ENCODE measurements at regions not wholly inside any gene's neighbourhood (a gene's known extent, or its start where the extent isn't known, plus 50 kb on each side); places are given as distances from the start of the nearest gene placed in this dataset.

DNA sequence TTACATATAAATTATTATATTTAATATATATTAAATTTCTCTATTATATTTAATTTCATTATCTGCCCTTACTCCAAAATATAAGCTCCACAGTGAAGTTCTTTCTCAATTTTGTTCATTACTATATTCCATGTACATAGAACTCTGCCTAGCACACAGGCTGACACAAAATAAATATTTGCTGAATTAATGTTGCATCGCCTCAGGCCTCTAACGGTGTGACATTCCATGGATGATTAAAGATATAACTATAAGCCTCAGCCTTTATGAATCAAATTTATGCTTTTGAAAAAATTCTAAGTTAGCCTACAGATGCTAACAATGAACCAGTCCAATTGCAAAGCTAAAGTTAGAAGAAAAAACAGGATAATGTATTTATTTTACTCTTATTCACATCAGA lies 1337.2 kb upstream of the NRXN1 start:
- H3K9me3 ChIP-seq: peaks cover 0 to 6% (median 0%) of the 10 kb centered on the region in 11 donors
- WGBS, 2 donors: 88 to 98% methylated on average over 2 of the region's 2 CpGs
- no peak overlapping the region for H3K4me3 ChIP-seq
- ATAC-seq: no peak
- intact Hi-C loops (cut with DNase I): no loop called here
- H3K4me1 ChIP-seq: no peaks in the 10 kb centered on the region
- TF ChIP-seq, protein P1, sequence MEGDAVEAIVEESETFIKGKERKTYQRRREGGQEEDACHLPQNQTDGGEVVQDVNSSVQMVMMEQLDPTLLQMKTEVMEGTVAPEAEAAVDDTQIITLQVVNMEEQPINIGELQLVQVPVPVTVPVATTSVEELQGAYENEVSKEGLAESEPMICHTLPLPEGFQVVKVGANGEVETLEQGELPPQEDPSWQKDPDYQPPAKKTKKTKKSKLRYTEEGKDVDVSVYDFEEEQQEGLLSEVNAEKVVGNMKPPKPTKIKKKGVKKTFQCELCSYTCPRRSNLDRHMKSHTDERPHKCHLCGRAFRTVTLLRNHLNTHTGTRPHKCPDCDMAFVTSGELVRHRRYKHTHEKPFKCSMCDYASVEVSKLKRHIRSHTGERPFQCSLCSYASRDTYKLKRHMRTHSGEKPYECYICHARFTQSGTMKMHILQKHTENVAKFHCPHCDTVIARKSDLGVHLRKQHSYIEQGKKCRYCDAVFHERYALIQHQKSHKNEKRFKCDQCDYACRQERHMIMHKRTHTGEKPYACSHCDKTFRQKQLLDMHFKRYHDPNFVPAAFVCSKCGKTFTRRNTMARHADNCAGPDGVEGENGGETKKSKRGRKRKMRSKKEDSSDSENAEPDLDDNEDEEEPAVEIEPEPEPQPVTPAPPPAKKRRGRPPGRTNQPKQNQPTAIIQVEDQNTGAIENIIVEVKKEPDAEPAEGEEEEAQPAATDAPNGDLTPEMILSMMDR (IDR thresholded peaks at IDR 0.05): no peak
- DNase-seq: no peak
- H3K27me3 ChIP-seq: no peaks in the 10 kb centered on the region
- H3K27ac ChIP-seq: no peak overlapping the region
- no peaks in the 10 kb centered on the region for H3K36me3 ChIP-seq

DNA sequence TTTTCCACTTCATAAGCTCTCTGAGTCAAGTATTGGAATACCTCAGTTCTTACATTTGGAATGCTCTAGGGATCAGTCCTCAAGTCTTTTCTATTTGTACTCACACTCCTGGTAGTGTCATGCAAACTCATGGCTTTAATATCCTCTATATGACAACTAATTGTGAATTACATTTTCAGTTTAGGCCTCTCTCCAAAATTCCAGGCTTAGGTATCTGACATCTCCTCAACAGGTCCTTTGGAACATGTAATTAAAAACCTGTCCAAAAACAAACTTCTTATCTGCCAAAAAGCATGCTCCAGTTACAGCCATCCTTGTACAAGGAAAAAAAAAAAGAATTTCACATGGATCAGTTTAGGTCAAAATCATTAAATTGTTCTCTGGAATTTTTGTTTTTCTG lies 1336.2 kb upstream of the NRXN1 start:
- ATAC-seq: no peak
- no peaks in the 10 kb centered on the region for H3K36me3 ChIP-seq
- TF ChIP-seq, protein P1 (IDR thresholded peaks at IDR 0.05): no peak
- no peaks in the 10 kb centered on the region for H3K27me3 ChIP-seq
- intact Hi-C loops (cut with DNase I): no loop called here
- no peak for DNase-seq
- no peak overlapping the region for H3K4me3 ChIP-seq
- H3K27ac ChIP-seq: no peak overlapping the region
- H3K9me3 ChIP-seq: peaks cover 0 to 13% (median 0%) of the 10 kb centered on the region in 11 donors
- no peaks in the 10 kb centered on the region for H3K4me1 ChIP-seq

DNA sequence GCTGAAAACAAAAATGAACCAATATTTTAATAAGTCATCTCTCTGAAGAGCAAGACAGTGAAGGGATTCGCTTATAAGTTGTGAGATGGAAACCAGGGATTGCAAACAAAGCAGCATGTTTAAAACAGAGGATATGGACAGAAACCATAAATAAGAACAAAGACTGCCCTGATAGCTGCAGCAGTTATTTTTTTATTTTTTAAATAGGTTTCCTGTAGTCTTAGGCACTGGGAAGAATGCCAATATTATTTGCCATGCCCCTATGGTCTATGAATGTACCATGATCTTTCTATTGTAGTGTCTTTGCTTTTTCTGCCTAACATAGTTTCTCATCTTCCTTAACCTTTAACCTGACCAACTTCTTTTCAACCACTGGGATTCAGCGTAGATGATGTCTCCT lies 1334.0 kb upstream of the NRXN1 start:
- no peak for ATAC-seq
- Histone ChIP-seq H3K4me1 (no peaks in the 10 kb centered on the region), H3K4me3 (no peak overlapping the region), H3K36me3 (no peaks in the 10 kb centered on the region), H3K27ac (no peak overlapping the region), H3K27me3 (no peaks in the 10 kb centered on the region), H3K9me3 (peaks cover 0 to 13% (median 0%) of the 10 kb centered on the region in 11 donors)
- 85 to 90% methylated on average over 2 of the region's 2 CpGs for WGBS, 2 donors
- DNase-seq: no peak
- intact Hi-C loops (cut with DNase I): no loop called here
- TF ChIP-seq, protein P1 (IDR thresholded peaks at IDR 0.05): no peak

DNA sequence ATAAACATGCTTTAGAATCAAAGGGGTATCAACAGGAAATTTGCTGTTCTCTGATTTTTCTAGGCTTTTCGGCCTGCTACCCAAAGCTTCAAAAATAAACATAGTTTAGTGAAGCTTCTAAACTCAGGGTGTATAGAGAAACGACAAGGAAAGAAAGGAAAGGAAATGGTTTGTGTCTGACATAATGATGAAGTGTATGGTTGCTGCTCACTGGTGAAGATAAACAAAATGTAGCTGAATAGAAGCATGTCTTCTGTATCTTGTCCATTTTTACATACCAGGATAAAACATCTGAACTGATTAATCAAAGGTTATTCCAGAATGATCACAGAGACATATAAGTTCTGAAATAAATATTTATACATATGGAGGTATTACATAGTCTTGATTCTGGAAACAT lies 1324.6 kb upstream of the NRXN1 start:
- Histone ChIP-seq H3K4me1 (no peaks in the 10 kb centered on the region), H3K9me3 (peaks cover 0 to 6% (median 0%) of the 10 kb centered on the region in 11 donors), H3K27ac (no peak overlapping the region), H3K4me3 (no peak overlapping the region), H3K36me3 (no peaks in the 10 kb centered on the region), H3K27me3 (no peaks in the 10 kb centered on the region)
- DNase-seq: no peak
- 36 to 53% methylated on average over 2 of the region's 2 CpGs for WGBS, 2 donors
- TF ChIP-seq, protein P1 (IDR thresholded peaks at IDR 0.05): no peak
- intact Hi-C loops (cut with DNase I): no loop called here
- ATAC-seq: no peak

DNA sequence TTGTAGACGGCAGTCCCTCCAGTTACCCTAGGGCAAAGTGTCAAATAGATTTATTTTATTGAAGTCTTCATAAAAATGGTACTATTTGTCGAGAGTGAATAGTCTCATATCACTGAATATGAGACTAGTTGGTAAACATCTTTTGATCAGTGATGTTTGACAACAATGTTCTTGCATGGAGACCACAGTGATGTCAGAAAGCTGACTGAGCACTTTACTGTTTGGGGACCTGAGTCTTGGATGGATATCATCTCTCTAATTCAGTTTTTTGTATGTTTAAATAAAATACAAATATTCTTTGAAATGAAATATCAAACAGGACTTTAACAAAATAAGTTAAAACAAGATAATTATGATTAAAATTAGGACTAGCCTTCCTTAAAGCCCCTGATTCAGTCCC lies 1315.4 kb upstream of the NRXN1 start:
- Histone ChIP-seq H3K4me3 (no peak overlapping the region), H3K27ac (no peak overlapping the region), H3K27me3 (no peaks in the 10 kb centered on the region), H3K9me3 (no peaks in the 10 kb centered on the region), H3K4me1 (no peaks in the 10 kb centered on the region), H3K36me3 (no peaks in the 10 kb centered on the region)
- DNase-seq (no peak), ATAC-seq (no peak)
- TF ChIP-seq, protein P1 (IDR thresholded peaks at IDR 0.05): no peak
- intact Hi-C loops (cut with DNase I): no loop called here
- WGBS, 2 donors: 91 to 94% methylated on average over 2 of the region's 2 CpGs
